GM18861 (cell line): ENCODE measurements at regions not wholly inside any gene's neighbourhood (a gene's known extent, or its start where the extent isn't known, plus 50 kb on each side); places are given as distances from the start of the nearest gene placed in this dataset.

ENCODE experiments used
- ATAC-seq: cut with Tn5 transposase; IDR thresholded peaks from one replicate; pipeline ENCODE4 v1.9.1; 2021; ENCODE audit not compliant: unreplicated experiment

- ATAC-seq = no peak
These were observed 845.5 kb downstream of the TLE4 start for GRCh38 chr9:80417211-80417773.

- ATAC-seq = no peak
These were observed 838.3 kb downstream of the TLE4 start for GRCh38 chr9:80410106-80410505.

- ATAC-seq = no peak
These were observed 835.5 kb downstream of the TLE4 start for GRCh38 chr9:80407220-80407619.

- ATAC-seq = no peak
These were observed 829.5 kb downstream of the TLE4 start for GRCh38 chr9:80401243-80401642.

- ATAC-seq = no peak
These were observed 829.0 kb downstream of the TLE4 start for GRCh38 chr9:80400624-80401230.

- ATAC-seq = no peak
These were observed 827.8 kb downstream of the TLE4 start for GRCh38 chr9:80399606-80400005.

GRCh38 chr9:80387828-80388227 is 816.1 kb downstream of the TLE4 start:
- ATAC-seq = no peak

GRCh38 chr9:80385246-80385645 is 813.5 kb downstream of the TLE4 start:
- no peak for ATAC-seq

GRCh38 chr9:80383331-80383730 is 811.6 kb downstream of the TLE4 start:
- no peak for ATAC-seq

GRCh38 chr9:80382211-80382891 is 810.6 kb downstream of the TLE4 start:
- no peak for ATAC-seq

- ATAC-seq = no peak
These were observed 808.5 kb downstream of the TLE4 start for GRCh38 chr9:80380301-80380700.

- ATAC-seq = no peak
These were observed 807.0 kb downstream of the TLE4 start for GRCh38 chr9:80378669-80379293.

- ATAC-seq = no peak
These were observed 804.4 kb downstream of the TLE4 start for GRCh38 chr9:80376180-80376579.

GRCh38 chr9:80375477-80375876 is 803.7 kb downstream of the TLE4 start:
- ATAC-seq = no peak

- no peak for ATAC-seq
These were observed 797.9 kb downstream of the TLE4 start for GRCh38 chr9:80369641-80370040.

- no peak for ATAC-seq
These were observed 794.9 kb downstream of the TLE4 start for GRCh38 chr9:80366626-80367025.

- ATAC-seq = no peak
These were observed 788.4 kb downstream of the TLE4 start for GRCh38 chr9:80359941-80360881.

- ATAC-seq = no peak
These were observed 787.5 kb downstream of the TLE4 start for GRCh38 chr9:80359291-80359690.

- no peak for ATAC-seq
These were observed 781.2 kb downstream of the TLE4 start for GRCh38 chr9:80352967-80353366.

- no peak for ATAC-seq
These were observed 779.8 kb downstream of the TLE4 start for GRCh38 chr9:80351612-80352011.

GRCh38 chr9:80326105-80326504 is 754.3 kb downstream of the TLE4 start:
- no peak for ATAC-seq
